OCI-LY7 (cell line): ENCODE measurements at regions not wholly inside any gene's neighbourhood (a gene's known extent, or its start where the extent isn't known, plus 50 kb on each side); places are given as distances from the start of the nearest gene placed in this dataset.

Experiments used
- BruUV-seq: library from RNA; stranded (reverse); fragments of 400-500 nt; replicated peaks from 2 replicates; lab custom pipeline; 2021; lab: Mats Ljungman, UMichigan
- CTCF ChIA-PET: fragments of 300-600 bp; sonication (Branson Sonifier 250); formaldehyde crosslinking; loops from one replicate; lab custom pipeline; 2022; ENCODE audit warnings: antibody characterized with exemption; ENCODE audit not compliant: unreplicated experiment; lab: Charles Lee
- POLR2A ChIA-PET: fragments of 300-600 bp; sonication (Branson Sonifier 250); formaldehyde crosslinking; loops from one replicate; lab custom pipeline; 2022; ENCODE audit warnings: antibody characterized with exemption; lab: Charles Lee
- DNase-seq: peaks from one replicate; pipeline ENCODE4 v3.0.0-alpha.2; 2015; ENCODE audit warnings: low spot score
- H2AFZ ChIP-seq: fragments of 200-600 bp; sonication (generic), shearing (Covaris generic); 2 replicates; pipeline ENCODE4 v1.6.1; 2014; ENCODE audit warnings: mild to moderate bottlenecking, antibody characterized with exemption, low read length, moderate library complexity
- H3K27ac ChIP-seq: fragments of 200-600 bp; sonication (generic); 2 replicates; pipeline ENCODE4 v1.5.1; 2014; ENCODE audit warnings: mixed run types, low read depth, mild to moderate bottlenecking, moderate library complexity, low read length, inconsistent platforms; ENCODE audit not compliant: poor library complexity, severe bottlenecking
- H3K36me3 ChIP-seq: fragments of 200-600 bp; sonication (generic); 2 replicates; pipeline ENCODE4 v1.6.1; 2014; ENCODE audit warnings: mild to moderate bottlenecking, antibody characterized with exemption, low read length, moderate library complexity, mixed read lengths; ENCODE audit not compliant: insufficient read depth
- H3K4me1 ChIP-seq: fragments of 200-600 bp; sonication (generic); 2 replicates; pipeline ENCODE4 v1.5.1; 2014; ENCODE audit warnings: mild to moderate bottlenecking, low read length; ENCODE audit not compliant: insufficient read depth, poor library complexity, severe bottlenecking
- H3K4me2 ChIP-seq: fragments of 200-600 bp; sonication (generic); 2 replicates; pipeline ENCODE4 v1.6.1; 2014; ENCODE audit warnings: mild to moderate bottlenecking, low read length
- H3K4me3 ChIP-seq: fragments of 200-600 bp; sonication (generic); 2 replicates; pipeline ENCODE4 v1.5.1; 2014; ENCODE audit warnings: mild to moderate bottlenecking, low read depth, low read length; ENCODE audit not compliant: poor library complexity, severe bottlenecking
- H3K79me2 ChIP-seq: fragments of 200-600 bp; sonication (generic); 2 replicates; pipeline ENCODE4 v1.6.1; 2016; ENCODE audit warnings: low read depth, mild to moderate bottlenecking, low read length, moderate library complexity, mixed read lengths; ENCODE audit not compliant: insufficient read depth
- H3K9me2 ChIP-seq: fragments of 200-600 bp; sonication (generic); 2 replicates; pipeline ENCODE4 v1.6.1; 2016; ENCODE audit warnings: mild to moderate bottlenecking, low read length, mixed read lengths; ENCODE audit not compliant: insufficient read depth
- H3K9me3 ChIP-seq: fragments of 200-600 bp; sonication (generic); 2 replicates; pipeline ENCODE4 v1.6.1; 2014; ENCODE audit warnings: mild to moderate bottlenecking, mixed run types, low read length, mixed read lengths
- H4K20me1 ChIP-seq: fragments of 200-600 bp; sonication (generic); 2 replicates; pipeline ENCODE4 v1.6.1; 2014; ENCODE audit warnings: mild to moderate bottlenecking, antibody characterized with exemption, low read length, moderate library complexity, mixed read lengths; ENCODE audit not compliant: insufficient read depth
- CTCF ChIP-seq: fragments of 200-600 bp; sonication (generic); conservative IDR thresholded peaks from 2 replicates; pipeline ENCODE4 v1.5.1; 2014; ENCODE audit warnings: mild to moderate bottlenecking, antibody characterized with exemption, low read length, moderate library complexity, mixed read lengths
- EZH2phosphoT487 ChIP-seq: fragments of 200-600 bp; sonication (generic); IDR thresholded peaks from 2 replicates; pipeline ENCODE4 v1.6.1; 2018; ENCODE audit warnings: low read depth, borderline replicate concordance, mild to moderate bottlenecking, mixed run types, antibody characterized with exemption, low read length, moderate library complexity, mixed read lengths
- intact Hi-C: fragments of 100-400 bp; cut with micrococcal nuclease; formaldehyde crosslinking; loops from one replicate; pipeline ENCODE4 v1.10.0; 2022; ENCODE audit not compliant: unreplicated experiment

GRCh38 chr15:31452595-31453557 is 126.2 kb downstream of the KLF13 start:
- POLR2A ChIA-PET, result interaction anchor here (0.6 to 2.2 kb wide), 7 partner anchors 9 to 25 kb away, joined by 4 to 8 read pairs (median 5); no protein-coding TSS in a partner anchor
- H3K4me3 ChIP-seq, result peak overlapping the region; percentile 14
- CTCF ChIA-PET, result interaction anchor here (0.6 to 1.0 kb wide), 3 partner anchors 15 to 35 kb away, joined by 3 to 4 read pairs (median 3); no protein-coding TSS in a partner anchor
- BruUV-seq, result no TSS peak
- H3K27ac ChIP-seq, result peak overlapping the region; percentile 90
- no peaks in the 10 kb centered on the region for H4K20me1 ChIP-seq
- DNase-seq, result peak; percentile 88
- intact Hi-C loops, result no loop called here
- H3K4me1 ChIP-seq, result peaks cover 87% of the 10 kb centered on the region
- peak overlapping the region; percentile 53 for H3K4me2 ChIP-seq
- H2AFZ ChIP-seq, result peak overlapping the region; percentile 63; the same call in 1 of the 2 replicates
- no peaks in the 10 kb centered on the region for H3K9me2 ChIP-seq
- peaks cover 23% of the 10 kb centered on the region for H3K36me3 ChIP-seq
- no peak for TF ChIP-seq EZH2phosphoT487
- TF ChIP-seq CTCF, result no peak
- no peaks in the 10 kb centered on the region for H3K79me2 ChIP-seq
- peaks cover 34% of the 10 kb centered on the region; the same call in 1 of the 2 replicates for H3K9me3 ChIP-seq

GRCh38 chr15:31453558-31454318 is 127.1 kb downstream of the KLF13 start:
- Histone ChIP-seq H4K20me1 (no peaks in the 10 kb centered on the region), H3K9me3 (peaks cover 34% of the 10 kb centered on the region; the same call in 1 of the 2 replicates), H3K36me3 (peaks cover 23% of the 10 kb centered on the region), H3K4me3 (no peak overlapping the region), H3K4me2 (peak overlapping the region; percentile 53), H3K9me2 (no peaks in the 10 kb centered on the region), H3K4me1 (peaks cover 87% of the 10 kb centered on the region), H3K27ac (peak overlapping the region; percentile 90), H2AFZ (peak overlapping the region; percentile 63; the same call in 1 of the 2 replicates), H3K79me2 (no peaks in the 10 kb centered on the region)
- CTCF ChIA-PET, result interaction anchor here (1.0 kb wide), 3 partner anchors 14 to 19 kb away, joined by 3 to 4 read pairs (median 3); no protein-coding TSS in a partner anchor
- POLR2A ChIA-PET, result interaction anchor here (1.1 to 1.7 kb wide), 4 partner anchors 8 to 21 kb away, joined by 3 to 8 read pairs (median 4); no protein-coding TSS in a partner anchor
- TF ChIP-seq CTCF, result no peak
- BruUV-seq, result no TSS peak
- intact Hi-C loops, result no loop called here
- no peak for DNase-seq
